ENCODE measurements at regions not wholly inside any gene's neighbourhood (a gene's known extent, or its start where the extent isn't known, plus 50 kb on each side); places are given as distances from the start of the nearest gene placed in this dataset.
A peak's percentile ranks its signal among the peaks of the same experiment; 100 is the strongest.
"Not testable (repeated sequence)": the region's sequence is repeated elsewhere in the genome, so short reads cannot be mapped to it uniquely, and the experiment has no call there.

DNA sequence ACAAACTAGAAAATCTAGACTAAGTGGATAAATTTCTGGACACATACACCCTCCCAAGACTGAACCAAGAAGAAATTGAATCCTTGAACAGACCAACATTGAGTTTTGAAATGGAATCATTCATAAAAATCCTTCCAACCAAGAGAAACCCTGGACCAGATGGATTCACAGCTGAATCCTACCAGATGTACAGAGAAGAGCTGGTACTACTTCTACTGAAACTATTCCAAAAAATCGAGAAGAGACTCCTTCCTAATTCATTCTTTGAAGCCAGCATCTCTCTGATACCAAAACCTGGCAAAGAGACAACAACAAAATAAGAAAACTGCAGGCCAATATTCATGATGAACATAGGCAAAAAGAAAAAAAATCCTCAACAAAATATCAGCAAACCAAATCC lies 227.4 kb downstream of the RPAP3 start:
- no peak for ATAC-seq

DNA sequence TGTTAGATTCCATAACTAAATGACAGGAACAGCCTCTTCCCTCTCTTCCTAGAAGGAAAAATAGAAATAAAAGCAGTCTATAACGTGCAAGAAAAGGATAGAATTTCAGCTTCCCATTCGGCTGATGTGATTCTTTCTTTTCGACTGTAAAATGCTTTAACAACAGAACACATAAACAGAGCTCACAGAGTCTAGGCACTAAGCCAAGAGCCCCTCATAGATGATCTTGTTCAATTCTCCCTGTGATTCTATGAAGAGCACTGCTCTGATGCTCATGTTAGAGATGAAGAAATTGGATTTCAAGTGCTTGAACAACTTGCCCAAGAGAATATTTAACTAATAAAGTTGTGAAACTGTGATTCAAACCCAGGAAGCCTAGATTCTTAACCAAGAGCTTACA lies 232.7 kb downstream of the RPAP3 start:
- ATAC-seq = no peak

DNA sequence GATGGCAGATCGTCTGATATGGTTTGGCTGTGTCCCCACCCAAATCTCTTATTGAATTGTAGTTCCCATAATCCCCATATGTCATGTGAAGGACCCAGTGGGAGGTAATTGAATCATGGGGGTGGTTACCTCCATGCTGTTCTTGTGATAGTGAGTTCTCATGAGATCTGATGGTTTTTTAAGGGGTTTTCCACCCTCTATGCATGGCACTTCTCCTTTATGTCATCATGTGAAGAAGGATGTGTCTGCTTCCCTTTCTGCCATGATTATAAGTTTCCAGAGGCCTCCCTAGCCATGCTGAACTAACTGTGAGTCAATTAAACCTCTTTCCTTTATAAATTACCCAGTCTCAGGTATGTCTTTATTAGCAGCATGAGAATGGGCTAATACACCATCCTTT lies 235.5 kb downstream of the RPAP3 start:
- ATAC-seq = not testable (repeated sequence)

DNA sequence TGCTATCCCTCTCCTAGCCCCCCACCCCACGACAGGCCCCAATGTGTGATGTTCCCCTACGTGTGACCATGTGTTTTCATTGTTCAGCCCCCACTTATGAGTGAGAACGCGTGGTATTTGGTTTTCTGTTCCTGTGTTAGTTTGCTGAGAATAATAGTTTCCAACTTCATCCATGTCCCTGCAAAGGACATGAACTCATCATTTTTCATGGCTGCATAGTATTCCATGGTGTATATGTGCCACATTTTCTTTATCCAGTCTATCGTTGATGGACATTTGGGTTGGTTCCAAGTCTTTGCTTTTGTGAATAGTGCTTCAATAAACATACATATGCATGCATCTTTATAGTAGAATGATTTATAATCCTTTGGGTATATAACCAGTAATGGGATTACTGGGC lies 241.9 kb downstream of the RPAP3 start:
- ATAC-seq = not testable (repeated sequence)

DNA sequence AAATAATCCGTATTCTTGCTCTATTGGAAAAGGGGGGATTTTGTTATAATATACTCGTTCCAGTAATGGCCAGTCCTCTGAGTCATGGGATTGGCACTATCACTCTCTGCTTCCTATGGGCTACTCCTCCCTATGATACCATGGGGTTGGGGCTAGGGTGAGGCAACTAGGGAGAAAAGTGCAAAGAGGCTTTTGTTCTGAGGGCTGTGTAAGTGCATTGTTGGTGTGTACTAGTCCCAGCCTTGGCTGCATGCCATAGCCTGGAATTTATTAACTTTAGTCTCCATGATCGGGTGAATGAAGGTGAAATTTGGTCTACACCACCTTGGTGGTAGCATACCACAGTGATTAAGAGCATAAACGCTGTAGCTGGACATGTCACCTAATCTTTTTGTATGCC lies 247.6 kb downstream of the RPAP3 start:
- no peak for ATAC-seq

DNA sequence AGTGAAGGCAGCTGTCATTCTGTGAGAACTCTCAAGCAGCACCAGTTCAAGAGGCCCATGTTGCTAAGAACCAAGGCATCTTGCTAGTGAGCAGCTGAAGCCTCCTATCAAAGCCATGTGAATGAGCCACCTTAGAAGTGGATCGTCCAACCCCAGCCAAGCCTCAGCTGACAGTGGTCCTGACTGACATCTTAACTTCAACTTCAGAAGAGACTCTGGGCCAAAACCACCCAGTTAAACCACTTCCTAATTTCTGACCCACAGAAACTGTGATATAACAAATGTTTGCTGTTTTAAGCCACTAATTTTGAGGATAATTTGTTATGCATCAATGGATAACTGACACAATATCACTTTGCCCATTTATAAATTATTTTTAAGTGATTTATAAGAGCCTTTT lies 256.0 kb downstream of the RPAP3 start:
- no peak for ATAC-seq

DNA sequence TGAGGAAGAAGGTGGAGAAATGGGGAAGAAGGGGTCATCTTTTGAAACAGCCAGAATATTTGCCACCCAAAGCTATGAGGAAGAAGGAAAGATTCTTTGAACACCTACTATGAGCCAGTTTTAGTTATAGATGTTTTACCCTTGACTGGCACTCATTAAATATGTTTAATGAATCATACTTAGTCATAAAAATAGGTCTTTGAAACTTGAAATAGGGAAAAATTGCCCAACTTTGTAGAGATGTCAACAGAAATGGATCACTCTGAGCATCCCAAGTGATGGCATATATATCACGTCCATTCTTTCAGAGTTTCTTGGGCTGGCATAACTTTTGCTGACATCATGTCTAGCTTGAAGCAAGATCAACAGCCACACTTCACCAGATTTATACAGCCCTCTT lies 263.5 kb downstream of the RPAP3 start:
- ATAC-seq = no peak

DNA sequence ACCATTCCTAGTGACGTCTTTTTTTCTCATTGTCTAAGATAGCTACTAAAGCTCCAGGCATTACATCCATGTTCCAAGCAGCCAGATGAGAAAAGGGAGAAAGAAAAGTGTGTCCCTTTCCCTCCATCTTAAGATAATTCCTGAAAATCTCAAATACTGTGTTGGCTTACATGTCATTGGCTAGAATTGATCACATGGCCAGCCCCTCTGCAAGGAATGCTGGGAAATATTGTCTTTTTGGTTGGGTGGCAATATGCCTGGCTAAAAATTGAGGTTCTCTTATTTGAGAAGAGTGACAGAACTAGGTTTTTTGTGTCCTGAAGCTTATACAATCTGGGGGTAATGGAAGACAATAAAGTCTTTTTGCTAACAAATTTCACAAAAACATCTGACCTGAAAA lies 264.3 kb downstream of the RPAP3 start:
- ATAC-seq = no peak

DNA sequence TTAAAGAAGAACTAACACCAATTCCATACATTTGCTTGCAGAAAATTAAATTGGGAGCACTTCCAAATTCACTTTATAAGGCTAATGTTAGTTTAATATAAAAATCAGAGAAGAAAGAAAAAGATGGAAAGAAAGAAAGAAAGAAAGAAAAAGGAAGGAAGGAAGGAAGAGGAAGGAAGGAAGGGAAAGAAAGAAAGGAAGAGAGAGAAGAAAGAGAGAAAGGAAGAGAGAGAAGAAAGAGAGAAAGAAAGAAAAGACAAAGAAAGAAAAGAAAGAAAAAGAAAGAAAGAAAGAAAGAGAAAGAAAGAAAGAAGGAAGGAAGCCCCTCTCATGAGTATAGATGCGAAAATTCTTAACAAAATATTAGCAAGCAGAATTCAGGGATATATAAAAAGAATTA lies 267.7 kb downstream of the RPAP3 start:
- no peak for ATAC-seq

DNA sequence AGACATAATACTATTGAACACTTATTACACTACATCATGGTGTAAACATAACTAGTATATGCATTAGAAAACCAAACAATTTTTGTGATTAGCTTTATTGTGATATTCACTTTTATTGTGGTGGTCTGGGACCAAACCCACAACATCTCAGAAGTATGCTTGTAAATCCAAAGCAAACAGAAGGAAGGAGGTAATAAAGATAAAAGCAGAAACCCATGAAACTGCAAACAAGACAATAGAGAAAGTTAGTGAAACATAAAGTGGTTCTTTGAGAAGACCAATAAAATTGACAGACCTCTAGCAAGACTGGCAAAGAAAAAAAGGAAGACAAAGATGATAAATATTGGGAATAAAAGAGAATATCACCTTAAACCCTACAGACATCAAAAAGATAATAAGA lies 268.3 kb downstream of the RPAP3 start:
- ATAC-seq = no peak

DNA sequence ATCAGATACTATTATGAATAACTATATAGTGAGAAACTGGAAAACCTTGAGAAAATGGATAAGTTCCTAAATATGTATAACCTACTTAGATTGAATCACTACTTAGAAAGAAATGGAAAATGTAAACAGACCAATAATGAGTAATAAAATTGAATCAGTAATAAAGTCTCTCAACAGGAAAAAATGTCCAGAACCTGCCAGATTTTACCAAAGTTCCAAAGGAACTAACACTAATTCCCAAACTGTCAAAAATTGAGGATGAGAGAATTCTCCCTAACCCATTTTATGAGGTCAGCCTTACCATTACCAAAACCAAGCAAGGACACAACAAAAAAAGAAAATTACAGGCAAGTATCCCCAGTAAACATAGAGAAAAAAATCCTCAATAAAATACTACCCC lies 272.0 kb downstream of the RPAP3 start:
- no peak for ATAC-seq

DNA sequence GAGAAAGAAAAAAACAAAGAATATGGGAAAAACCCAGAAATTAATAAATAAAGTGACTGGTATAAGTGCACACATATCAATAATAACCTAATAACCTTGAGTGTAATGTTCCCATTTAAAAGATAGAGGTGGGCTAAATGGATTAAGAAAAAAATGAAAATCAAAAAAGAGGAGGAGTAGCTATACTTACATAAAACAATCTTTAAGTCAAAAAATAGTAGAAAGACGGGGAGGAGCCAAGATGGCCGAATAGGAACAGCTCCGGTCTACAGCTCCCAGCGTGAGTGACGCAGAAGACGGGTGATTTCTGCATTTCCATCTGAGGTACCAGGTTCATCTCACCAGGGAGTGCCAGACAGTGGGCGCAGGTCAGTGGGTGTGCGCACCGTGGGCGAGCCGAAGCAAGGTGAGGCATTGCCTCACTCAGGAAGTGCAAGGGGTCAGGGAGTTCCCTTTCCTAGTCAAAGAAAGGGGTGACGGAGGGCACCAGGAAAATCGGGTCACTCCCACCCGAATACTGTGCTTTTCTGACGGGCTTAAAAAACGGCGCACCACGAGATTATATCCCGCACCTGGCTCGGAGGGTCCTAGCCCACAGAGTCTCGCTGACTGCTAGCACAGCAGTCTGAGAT lies 279.0 kb downstream of the RPAP3 start:
- ATAC-seq = not testable (repeated sequence)

DNA sequence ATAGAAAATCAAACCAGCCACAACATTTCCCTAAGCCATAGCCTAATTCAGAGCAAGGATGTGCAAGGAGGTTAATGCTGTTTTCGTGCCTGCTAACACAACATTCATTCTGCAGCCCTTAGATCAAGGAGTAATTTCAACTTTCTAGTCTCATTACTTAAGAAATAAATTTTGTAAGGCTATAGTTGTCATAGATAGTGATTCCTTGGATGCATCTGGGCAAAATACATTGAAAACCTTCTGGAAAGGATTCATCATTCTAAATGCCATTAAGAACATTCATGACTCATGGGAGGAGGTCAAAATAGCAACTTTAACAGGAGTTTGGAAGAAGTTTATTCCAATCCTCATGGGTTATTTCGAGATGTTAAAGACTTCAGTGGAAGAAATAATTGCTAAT lies 283.2 kb downstream of the RPAP3 start:
- no peak for ATAC-seq

DNA sequence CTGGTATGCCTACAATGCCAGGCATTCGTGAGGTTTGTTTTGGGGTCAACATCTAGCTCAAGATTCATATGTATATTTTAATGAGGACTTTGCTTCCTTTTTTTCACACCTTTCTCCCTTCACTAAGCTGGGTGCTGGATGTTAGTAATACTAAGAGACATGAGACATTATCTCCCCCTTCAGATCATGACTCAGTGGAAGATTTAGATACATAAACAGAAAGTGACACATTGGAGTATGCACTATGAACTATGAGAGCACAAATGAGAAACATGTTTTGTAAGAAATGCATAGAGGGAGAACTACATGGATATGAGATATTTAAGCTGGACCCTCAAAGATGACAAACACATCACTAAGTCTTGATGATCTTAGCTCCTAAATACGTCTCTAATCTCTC lies 286.3 kb downstream of the RPAP3 start:
- no peak for ATAC-seq

DNA sequence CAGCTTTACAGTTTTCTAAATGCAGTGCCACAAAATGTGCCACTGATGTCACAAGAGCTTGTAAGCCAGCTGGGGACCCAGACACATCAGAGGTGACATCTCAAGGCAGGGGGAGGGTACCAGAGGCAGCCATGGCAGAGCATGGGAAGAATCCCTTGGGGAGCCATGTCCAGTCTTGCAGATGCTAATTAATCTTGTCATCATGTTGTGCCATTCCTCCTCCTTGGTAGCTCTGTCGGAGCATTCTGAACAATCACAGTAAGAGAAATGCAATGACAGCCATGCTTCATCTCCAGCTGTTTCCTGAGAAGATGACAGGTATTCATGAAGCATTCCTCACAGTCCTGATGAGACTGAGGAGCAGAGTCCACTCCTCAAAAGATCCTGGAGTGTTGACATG lies 287.9 kb downstream of the RPAP3 start:
- ATAC-seq = no peak

DNA sequence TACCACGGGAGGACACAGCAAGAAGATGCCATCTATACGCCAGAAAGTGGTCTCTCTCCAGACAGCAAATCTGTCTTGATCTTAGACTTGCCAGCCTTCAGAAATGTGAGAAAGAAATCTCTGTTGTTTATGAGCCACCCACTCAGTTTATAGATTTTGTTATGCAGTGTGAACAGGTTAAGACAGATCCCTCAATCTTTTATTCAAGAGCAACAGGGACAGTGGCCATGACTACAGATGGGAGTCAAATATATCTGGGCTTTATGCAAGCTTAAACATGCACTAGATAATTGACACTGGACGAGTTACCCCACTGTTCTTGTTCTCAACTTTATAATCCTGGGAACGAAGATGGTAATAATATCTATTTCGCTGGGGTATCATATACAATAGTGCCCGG lies 288.7 kb downstream of the RPAP3 start:
- ATAC-seq = peak; percentile 32

DNA sequence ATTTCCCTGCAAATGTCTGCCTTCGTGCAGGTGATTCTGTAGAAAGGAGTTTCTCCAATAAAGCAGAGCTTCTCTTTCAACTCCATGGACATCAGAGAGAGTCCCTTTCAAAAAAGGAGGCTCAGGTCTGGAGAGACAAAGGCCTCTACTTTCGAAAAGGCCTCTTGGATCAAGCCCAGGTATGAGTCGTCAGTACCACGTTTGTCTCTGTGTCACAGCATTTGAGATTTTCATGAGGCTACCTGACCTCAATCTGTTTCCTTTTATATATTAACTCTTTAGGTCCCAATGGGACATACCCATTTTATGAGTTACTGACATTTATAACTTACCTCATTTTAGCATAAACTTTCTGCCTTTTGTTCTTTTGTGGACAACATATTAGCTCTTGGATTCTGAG lies 290.8 kb downstream of the RPAP3 start:
- no peak for ATAC-seq

DNA sequence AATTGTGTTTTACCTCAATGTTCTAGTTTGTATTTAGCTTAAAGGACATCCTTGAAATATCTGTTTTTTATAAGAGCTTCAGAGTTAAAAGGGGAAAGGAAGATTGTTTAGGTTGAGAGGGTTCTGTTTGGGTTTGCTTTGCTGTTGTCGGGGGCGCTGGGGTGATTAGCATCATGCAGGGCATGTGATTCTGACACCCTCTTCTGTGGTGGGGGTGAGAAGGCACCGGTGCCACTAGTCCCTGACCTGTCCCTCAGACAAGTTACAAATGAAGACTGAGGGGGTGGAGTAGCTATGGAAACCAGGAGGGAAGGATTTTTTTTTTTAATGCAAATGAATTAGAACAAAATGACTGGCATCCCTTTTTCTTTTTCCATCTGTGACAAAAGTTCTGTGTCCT lies 291.3 kb downstream of the RPAP3 start:
- ATAC-seq = no peak

DNA sequence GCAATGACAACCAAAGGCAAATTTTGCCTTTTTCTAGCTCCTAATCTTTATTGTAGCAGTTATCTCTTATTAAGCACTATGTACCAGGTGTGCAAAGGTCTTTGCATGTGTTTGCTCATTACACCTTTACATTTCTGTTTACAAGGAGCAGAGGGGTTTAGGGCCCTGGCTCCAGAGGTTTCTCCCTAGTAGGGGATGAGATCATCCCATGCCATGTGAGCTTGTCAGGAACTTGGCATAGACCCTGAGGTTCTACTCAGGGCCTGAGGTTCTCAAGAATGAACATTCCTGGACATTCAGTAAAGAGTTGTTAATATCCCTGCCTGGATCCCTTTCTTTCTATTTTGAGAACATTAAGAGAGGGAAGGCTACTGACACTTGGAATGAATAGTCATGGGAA lies 292.0 kb downstream of the RPAP3 start:
- no peak for ATAC-seq

DNA sequence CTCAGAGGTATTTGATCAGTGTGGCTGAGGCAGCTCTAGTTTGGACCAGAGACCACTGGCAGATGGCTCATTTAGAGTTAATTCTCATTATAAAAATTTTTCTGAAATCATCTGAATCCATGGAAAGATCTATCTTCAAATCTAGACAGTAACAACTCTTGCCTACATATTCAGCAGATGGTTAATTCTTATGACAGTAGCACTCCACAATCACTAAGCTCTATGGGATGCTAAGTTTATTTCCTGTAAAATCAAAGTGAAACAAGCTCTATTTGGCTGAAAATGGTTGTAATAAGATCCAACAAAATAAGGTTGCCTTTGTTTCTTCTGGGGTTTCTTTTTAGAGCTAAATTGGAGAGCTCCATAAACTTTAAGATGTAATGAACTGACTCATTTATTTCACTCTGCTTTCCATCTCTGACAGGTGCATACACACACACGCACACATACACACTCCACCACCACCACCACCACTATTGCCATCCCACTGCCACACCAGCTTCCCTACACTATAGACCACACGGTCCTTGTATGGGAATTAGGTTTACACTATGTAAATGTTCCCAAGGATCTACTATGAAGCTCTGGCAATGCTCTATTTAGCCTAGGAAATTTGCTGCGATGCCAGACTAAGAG lies 293.1 kb downstream of the RPAP3 start:
- ATAC-seq = no peak

DNA sequence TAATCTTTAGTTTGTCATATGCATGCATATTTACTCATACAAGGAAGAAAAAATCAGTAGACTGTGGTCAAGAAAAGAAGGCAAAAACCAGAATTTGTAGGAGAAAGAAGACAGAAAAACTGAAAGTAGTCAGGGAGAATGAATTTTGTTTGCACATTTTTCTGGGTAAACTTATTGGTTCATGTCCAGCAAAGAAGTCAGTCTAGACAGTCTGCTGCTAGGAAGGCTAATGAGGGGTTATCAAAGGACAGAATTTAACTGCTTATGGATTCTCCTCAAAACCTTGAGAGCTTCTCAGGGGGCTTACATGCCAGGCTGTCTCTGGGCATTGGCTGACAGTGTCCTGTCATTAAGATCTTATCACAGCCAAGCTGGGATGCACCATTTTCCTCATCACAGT lies 293.9 kb downstream of the RPAP3 start:
- no peak for ATAC-seq

DNA sequence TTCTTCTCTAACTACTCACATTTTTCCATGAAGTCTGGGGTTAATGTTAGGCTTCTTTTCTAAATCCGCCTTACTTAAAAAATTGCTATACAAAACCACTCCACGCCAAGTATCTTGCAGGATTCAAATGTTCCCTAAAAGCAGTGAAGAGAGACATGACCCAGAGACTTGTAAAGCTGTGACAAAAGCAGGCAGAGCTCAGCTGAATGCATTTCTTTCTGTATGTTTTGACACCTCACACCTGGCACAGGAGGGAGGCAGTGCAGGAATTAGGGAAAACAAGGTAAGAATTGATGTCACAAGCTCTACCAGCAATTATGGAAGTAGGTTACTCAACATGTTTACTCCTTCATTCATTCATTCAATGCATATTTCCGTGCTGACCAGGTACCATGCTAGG lies 295.0 kb downstream of the RPAP3 start:
- ATAC-seq = no peak

DNA sequence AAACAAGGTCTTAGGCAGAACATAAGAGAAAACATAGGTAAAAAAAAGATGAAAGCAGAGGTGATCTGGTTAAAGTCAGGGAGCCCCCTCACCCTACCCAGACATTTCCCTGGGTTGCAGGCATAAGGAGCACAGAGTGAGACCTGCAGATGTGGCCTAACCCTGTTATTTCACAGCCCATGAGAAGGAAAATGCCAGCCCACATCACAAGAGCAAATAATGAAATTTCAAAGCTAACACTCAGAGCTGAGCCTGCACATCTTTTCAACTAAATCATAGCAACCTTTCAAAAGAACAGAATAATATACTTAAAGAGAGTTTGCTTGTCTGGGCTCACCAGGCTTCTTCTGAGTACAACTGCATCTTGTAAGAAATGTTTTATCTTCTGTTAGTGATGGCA lies 295.4 kb downstream of the RPAP3 start:
- ATAC-seq = no peak

DNA sequence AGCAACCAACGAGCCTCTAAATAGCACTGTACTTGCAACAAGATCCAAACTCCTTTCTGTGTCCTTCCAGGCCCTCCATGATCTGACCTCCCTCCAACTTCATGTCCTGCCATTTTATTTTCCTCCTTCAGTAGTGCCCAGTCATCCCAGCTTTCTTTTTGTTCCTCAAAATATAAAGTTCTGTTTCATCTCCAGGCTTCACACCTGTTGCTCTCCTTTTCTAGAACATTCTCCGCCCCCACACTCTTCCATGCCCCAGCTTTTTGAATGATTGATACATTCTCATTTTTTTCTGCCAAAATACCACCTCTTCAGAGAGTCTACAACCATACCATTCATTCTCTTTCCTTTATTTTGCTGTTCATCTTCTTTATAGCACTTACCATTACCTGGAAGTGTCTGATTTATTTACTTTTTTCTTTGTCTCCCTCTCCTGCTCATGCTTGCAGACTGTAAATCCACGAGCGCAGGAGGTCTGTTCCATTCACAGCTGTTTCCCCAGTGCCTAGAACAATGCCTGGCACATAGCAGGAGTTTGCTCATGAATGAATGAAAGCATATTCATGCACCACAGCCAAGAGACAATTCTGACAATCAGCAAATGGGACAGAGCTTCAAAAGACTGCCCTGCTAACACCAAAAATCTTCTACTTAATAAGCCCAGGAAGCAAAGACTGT lies 296.4 kb downstream of the RPAP3 start:
- no peak for ATAC-seq
